KMS-11 (cell line): ENCODE measurements at regions not wholly inside any gene's neighbourhood (a gene's known extent, or its start where the extent isn't known, plus 50 kb on each side); places are given as distances from the start of the nearest gene placed in this dataset.

Experiments used
- H2AFZ ChIP-seq: fragments of 200-600 bp; sonication (generic); 2 replicates; pipeline ENCODE4 v1.6.1; 2016; ENCODE audit warnings: antibody characterized with exemption, mixed run types, low read depth
- H3K27ac ChIP-seq: fragments of 200-600 bp; sonication (generic); 2 replicates; pipeline ENCODE4 v1.6.1; 2016; ENCODE audit warnings: mild to moderate bottlenecking, mixed run types
- H3K27me3 ChIP-seq: fragments of 200-600 bp; sonication (generic); 2 replicates; pipeline ENCODE4 v1.6.1; 2017; ENCODE audit warnings: mild to moderate bottlenecking, low read depth, mixed run types, moderate library complexity; ENCODE audit not compliant: insufficient read depth
- H3K36me3 ChIP-seq: fragments of 200-600 bp; sonication (generic); 2 replicates; pipeline ENCODE4 v1.6.1; 2017; ENCODE audit warnings: mild to moderate bottlenecking, mixed run types; ENCODE audit not compliant: insufficient read depth
- H3K4me1 ChIP-seq: fragments of 200-600 bp; sonication (generic); 2 replicates; pipeline ENCODE4 v1.6.1; 2016; ENCODE audit warnings: mild to moderate bottlenecking, low read depth, mixed run types; ENCODE audit not compliant: poor library complexity, severe bottlenecking
- H3K4me2 ChIP-seq: fragments of 200-600 bp; sonication (generic); 2 replicates; pipeline ENCODE4 v1.7.0; 2016; ENCODE audit warnings: mild to moderate bottlenecking, mixed run types
- H3K4me3 ChIP-seq: fragments of 200-600 bp; sonication (generic); IDR thresholded peaks from 2 replicates; pipeline ENCODE4 v1.6.1; 2017; ENCODE audit warnings: low read depth, low read length, mixed read lengths; ENCODE audit not compliant: insufficient read depth
- H3K79me2 ChIP-seq: fragments of 200-600 bp; sonication (generic); 2 replicates; pipeline ENCODE4 v1.6.1; 2016; ENCODE audit warnings: low read depth, mixed run types; ENCODE audit not compliant: insufficient read depth
- H3K9ac ChIP-seq: fragments of 200-600 bp; sonication (generic); 2 replicates; pipeline ENCODE4 v1.6.1; 2016; ENCODE audit warnings: mild to moderate bottlenecking, mixed run types
- H4K20me1 ChIP-seq: fragments of 200-600 bp; sonication (generic); 2 replicates; pipeline ENCODE4 v1.6.1; 2016; ENCODE audit warnings: mild to moderate bottlenecking, mixed run types; ENCODE audit not compliant: insufficient read depth
- TF ChIP-seq, protein P1 (sequence below): fragments of 200-600 bp; sonication (generic); conservative IDR thresholded peaks from 2 replicates; pipeline ENCODE4 v1.6.1; 2017; ENCODE audit warnings: low read depth, mild to moderate bottlenecking, antibody characterized with exemption, low read length, moderate library complexity, mixed read lengths

DNA sequence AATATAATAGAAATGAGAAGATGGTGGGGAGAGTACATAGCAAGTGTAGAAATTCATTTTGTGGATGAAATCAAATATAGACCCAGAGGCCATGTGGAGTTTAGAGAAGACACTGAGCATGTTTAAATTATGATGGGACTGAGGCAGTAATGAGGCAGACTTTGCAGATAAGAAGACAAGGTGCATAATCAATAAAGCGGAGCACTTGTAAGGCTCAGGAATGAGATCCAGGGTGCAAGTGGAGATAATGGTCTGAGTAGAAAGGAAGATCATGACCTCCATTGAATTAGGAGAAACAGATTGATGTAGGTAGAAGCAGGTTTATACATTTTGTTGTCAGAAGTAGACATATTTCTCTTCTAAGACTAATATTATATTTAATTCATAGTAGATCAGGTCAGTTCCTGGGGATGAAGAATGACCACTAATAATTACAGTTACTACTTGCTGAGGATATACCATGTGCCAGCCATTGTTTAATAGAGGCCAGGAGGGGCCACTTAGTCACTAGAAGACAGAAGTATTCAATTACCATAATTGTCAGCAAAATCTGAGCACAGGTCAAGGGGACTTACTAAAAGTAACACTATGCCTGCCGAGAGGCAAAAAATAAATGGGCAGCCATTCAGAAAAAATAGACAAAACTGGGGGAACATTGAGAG lies 479.8 kb downstream of the DNAH5 start:
- TF ChIP-seq, protein P1, sequence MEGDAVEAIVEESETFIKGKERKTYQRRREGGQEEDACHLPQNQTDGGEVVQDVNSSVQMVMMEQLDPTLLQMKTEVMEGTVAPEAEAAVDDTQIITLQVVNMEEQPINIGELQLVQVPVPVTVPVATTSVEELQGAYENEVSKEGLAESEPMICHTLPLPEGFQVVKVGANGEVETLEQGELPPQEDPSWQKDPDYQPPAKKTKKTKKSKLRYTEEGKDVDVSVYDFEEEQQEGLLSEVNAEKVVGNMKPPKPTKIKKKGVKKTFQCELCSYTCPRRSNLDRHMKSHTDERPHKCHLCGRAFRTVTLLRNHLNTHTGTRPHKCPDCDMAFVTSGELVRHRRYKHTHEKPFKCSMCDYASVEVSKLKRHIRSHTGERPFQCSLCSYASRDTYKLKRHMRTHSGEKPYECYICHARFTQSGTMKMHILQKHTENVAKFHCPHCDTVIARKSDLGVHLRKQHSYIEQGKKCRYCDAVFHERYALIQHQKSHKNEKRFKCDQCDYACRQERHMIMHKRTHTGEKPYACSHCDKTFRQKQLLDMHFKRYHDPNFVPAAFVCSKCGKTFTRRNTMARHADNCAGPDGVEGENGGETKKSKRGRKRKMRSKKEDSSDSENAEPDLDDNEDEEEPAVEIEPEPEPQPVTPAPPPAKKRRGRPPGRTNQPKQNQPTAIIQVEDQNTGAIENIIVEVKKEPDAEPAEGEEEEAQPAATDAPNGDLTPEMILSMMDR: no peak
- H3K27me3 ChIP-seq: no peaks in the 10 kb centered on the region

DNA sequence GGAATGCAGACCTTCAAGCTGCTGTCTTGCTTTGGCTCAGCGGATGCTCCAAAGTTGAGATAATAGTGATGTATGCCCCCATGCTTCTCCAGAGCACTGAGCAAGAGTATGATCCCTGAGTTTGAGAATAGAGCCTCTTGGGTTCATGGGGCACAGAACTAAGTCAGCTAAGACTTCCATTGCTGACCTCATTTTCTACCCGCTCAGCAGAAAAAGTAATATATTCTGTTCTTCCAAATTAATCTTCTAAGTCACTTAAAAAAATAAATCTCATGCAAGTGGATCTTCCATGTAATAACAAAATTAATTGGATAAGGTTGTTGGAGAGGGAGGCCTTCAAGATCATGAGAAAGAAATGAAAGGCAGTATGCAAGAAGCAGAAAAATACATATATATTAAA lies 483.9 kb downstream of the DNAH5 start:
- TF ChIP-seq, protein P1: no peak
- no peaks in the 10 kb centered on the region for H3K4me1 ChIP-seq
- no peak overlapping the region for H3K4me2 ChIP-seq
- no peaks in the 10 kb centered on the region for H3K79me2 ChIP-seq
- H3K4me3 ChIP-seq: no peak overlapping the region
- no peak overlapping the region for H3K9ac ChIP-seq
- no peaks in the 10 kb centered on the region for H4K20me1 ChIP-seq
- no peak overlapping the region for H3K27ac ChIP-seq
- no peaks in the 10 kb centered on the region for H3K27me3 ChIP-seq
- H3K36me3 ChIP-seq: no peaks in the 10 kb centered on the region
- H2AFZ ChIP-seq: no peak overlapping the region

More for the DNA sequence above, 479.8 kb downstream of the DNAH5 start:
- Histone ChIP-seq H3K4me3 (no peak overlapping the region), H3K9ac (no peak overlapping the region), H3K27ac (no peak overlapping the region), H2AFZ (no peak overlapping the region), H3K36me3 (no peaks in the 10 kb centered on the region), H3K4me2 (no peak overlapping the region), H4K20me1 (no peaks in the 10 kb centered on the region), H3K4me1 (no peaks in the 10 kb centered on the region), H3K79me2 (no peaks in the 10 kb centered on the region)

DNA sequence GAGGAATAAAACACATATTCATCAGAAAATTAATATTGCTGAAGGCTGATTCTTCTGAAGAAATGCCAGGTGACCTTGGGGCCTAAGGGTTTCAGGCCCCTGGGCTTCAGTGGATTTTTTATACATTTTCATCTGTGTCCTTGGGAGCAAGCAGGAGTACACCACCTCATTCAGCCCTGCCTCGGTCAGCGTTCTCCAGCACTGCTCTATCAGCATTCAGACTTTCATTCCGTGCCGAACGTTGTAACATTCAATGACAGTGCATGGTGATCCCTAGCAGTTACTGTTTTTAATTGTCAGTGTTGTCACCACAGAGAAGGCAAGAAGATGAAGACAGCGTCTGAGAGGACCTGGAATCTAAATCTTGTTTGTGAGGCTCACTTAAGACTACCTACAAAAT lies 490.4 kb downstream of the DNAH5 start:
- no peaks in the 10 kb centered on the region for H3K79me2 ChIP-seq
- H3K27me3 ChIP-seq: no peaks in the 10 kb centered on the region
- TF ChIP-seq, protein P1: no peak
- no peak overlapping the region for H3K4me3 ChIP-seq
- H3K4me1 ChIP-seq: no peaks in the 10 kb centered on the region
- H2AFZ ChIP-seq: no peak overlapping the region
- no peak overlapping the region for H3K9ac ChIP-seq
- no peak overlapping the region for H3K4me2 ChIP-seq
- H3K27ac ChIP-seq: no peak overlapping the region
- H4K20me1 ChIP-seq: no peaks in the 10 kb centered on the region
- no peaks in the 10 kb centered on the region for H3K36me3 ChIP-seq

DNA sequence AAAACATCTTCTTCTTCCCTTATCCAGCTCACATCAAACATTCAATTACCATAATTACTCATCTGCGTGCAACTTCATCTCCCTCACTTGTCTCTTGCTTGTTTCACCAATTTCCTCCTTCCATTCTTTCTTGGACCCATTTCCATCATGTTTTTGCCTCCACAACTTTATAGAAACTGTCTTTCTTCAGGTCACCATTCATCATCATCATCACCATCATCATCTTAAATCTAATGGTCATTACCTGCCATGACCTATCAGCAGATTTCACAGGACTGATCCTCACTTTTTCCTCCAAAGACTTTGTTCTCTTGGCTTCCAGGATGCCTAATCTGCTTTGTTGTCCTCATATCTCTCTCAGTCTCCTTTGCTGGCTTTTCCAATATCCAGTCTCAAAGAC lies 495.6 kb downstream of the DNAH5 start:
- Histone ChIP-seq H2AFZ (no peak overlapping the region), H3K27ac (no peak overlapping the region), H3K79me2 (no peaks in the 10 kb centered on the region), H3K4me3 (no peak overlapping the region), H3K9ac (no peak overlapping the region), H3K36me3 (no peaks in the 10 kb centered on the region), H3K27me3 (no peaks in the 10 kb centered on the region), H3K4me2 (no peak overlapping the region), H4K20me1 (no peaks in the 10 kb centered on the region), H3K4me1 (no peaks in the 10 kb centered on the region)
- TF ChIP-seq, protein P1: no peak
